Glomerular visceral epithelial cell (primary cell): ENCODE measurements at regions not wholly inside any gene's neighbourhood (a gene's known extent, or its start where the extent isn't known, plus 50 kb on each side); places are given as distances from the start of the nearest gene placed in this dataset.

Experiments
- DNase-seq: peaks from one replicate; pipeline ENCODE4 v3.0.0-alpha.2; 2016; ENCODE audit errors: extremely low spot score

- DNase-seq: no peak
Measured at GRCh38 chr14:73782623-73783022, 68.4 kb upstream of the PNMA1 start.

GRCh38 chr14:73780896-73781295 is 66.7 kb upstream of the PNMA1 start:
- no peak for DNase-seq

GRCh38 chr14:73780391-73780790 is 66.2 kb upstream of the PNMA1 start:
- DNase-seq: no peak

GRCh38 chr14:73778736-73779135 is 64.6 kb upstream of the PNMA1 start:
- no peak for DNase-seq

- DNase-seq: no peak
Measured at GRCh38 chr14:73777420-73777819, 63.2 kb upstream of the PNMA1 start.

- DNase-seq: no peak
Measured at GRCh38 chr14:73776194-73776537, 62.0 kb upstream of the PNMA1 start.

GRCh38 chr14:73775339-73776193 is 61.4 kb upstream of the PNMA1 start:
- no peak for DNase-seq

- DNase-seq: no peak
Measured at GRCh38 chr14:73774671-73775070, 60.5 kb upstream of the PNMA1 start.

GRCh38 chr14:73774241-73774570 is 60.0 kb upstream of the PNMA1 start:
- DNase-seq: no peak

- DNase-seq: no peak
Measured at GRCh38 chr14:73773441-73774240, 59.5 kb upstream of the PNMA1 start.

GRCh38 chr14:73771848-73772638 is 57.9 kb upstream of the PNMA1 start:
- DNase-seq: peak; percentile 87

- DNase-seq: no peak
Measured at GRCh38 chr14:73770977-73771847, 57.0 kb upstream of the PNMA1 start.

GRCh38 chr14:73768107-73768506 is 53.9 kb upstream of the PNMA1 start:
- no peak for DNase-seq

- peak; percentile 79 for DNase-seq
Measured at GRCh38 chr14:73764406-73765280, 50.5 kb upstream of the PNMA1 start.
